HG03342 (cell line): ENCODE measurements at regions not wholly inside any gene's neighbourhood (a gene's known extent, or its start where the extent isn't known, plus 50 kb on each side); places are given as distances from the start of the nearest gene placed in this dataset.
"Not testable (repeated sequence)": the region's sequence is repeated elsewhere in the genome, so short reads cannot be mapped to it uniquely, and the experiment has no call there.

Experiments
- ATAC-seq: cut with Tn5 transposase; IDR thresholded peaks from one replicate; pipeline ENCODE4 v1.9.1; 2021; ENCODE audit warnings: mild to moderate bottlenecking, moderate library complexity; ENCODE audit not compliant: unreplicated experiment

DNA sequence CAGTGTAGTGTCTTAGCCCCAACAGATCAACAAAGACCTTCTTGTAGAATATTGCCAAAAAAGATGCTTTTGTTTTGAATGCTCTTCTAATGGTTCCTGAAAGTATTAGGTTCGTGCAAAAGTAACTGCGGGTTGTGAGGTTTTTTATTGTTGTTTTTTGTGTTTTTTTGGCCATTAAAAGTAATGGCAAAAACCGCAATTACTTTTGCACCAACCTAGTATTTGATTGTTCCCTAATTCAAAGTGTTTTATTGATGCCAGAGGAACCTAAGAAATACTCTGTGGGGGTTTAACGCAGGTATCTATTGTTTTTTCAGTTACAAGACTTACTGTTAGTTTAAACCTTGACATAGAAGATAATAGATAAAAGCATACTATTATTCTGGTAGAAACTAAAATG lies 150.8 kb upstream of the DAAM1 start:
- no peak for ATAC-seq

DNA sequence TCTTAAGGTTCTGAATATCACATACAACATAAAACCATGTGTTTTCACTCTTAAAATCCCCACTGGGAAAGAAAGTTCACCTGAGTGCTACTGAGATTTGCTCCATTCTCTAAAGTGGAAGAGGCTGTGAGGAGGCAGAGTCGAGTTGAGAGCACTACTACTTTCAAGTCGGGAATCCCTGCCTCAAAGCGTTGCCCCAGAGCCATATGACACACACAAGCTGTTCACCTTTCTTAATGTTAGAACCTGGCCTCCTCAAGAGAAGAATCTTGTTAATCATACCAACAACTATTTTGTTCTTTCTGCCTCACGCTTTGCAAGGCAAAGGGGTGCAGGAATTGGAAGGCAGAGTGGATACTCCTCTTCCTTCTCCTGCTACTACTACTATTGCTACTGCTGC lies 149.7 kb upstream of the DAAM1 start:
- ATAC-seq: no peak

DNA sequence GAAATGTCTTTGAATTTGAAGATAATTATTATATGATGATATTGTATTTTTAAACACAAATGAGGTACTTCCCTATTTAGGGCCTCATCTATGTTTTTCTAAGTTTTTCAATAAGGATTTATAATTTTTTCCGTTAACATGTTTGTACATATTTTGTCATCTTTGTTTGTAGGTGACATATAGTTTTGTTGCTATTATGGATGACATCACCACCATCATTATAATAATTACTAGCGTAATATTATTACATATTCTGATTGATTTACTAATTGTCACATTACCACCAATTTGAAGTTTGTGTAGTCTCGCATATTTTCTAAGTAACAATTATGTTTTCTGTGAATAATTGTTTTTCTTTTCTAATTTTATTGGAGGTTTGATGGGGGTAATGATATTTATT lies 147.2 kb upstream of the DAAM1 start:
- ATAC-seq: no peak

DNA sequence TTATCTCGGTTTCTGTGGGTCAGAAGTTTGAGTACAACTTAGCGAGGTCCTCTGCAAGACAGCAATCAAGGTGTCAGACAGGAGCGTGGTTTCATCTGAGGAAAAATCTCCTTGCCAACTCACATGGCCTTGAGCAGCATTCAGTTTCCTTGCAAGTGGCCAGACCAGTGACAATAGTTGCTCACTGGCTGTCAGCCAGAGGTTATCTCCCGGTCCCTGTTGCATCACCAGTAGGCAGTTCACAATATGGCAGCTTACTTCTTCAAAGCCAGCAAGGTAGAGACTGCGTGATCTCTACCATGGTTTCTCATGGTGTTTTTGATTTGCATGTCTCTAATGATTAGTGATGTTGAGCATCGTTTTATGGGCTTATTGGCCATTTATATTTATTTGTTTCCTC lies 143.8 kb upstream of the DAAM1 start:
- no peak for ATAC-seq

DNA sequence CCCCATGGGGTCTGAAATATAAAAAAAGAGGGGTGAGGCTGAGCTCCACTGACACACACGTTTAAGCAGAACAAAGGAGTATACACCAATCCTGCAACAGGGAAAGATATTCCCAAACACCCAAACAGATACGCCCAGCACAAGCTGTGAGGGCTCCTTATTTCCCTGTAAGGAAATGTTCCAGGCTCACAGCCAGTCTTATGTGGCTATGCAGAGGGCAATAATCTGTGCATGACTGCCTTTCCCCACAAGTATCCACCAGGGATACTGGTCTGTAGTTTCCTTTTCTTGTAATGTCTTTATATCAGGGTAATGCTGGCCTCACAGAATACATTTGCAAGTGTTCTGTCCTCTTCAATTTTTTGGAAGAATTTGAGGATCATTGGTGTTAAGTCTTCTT lies 141.7 kb upstream of the DAAM1 start:
- no peak for ATAC-seq

DNA sequence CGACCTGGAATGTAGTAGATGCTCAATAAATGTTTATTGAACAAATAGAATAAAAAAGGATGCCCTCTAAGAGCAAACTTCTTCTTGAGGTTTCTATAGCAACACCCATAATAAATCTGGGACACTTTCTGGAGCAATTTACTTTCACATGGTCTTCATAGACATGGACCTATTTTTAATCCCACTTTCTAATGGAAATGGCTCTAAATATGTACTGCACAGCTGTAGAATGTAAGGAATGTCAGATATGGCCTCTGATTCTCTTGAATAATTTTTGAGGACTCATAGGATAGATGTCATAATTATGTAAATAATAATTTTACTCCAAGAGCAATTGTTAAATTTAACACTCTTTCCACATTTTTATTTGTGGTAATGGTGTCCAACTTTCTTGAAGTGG lies 133.5 kb upstream of the DAAM1 start:
- ATAC-seq: no peak

DNA sequence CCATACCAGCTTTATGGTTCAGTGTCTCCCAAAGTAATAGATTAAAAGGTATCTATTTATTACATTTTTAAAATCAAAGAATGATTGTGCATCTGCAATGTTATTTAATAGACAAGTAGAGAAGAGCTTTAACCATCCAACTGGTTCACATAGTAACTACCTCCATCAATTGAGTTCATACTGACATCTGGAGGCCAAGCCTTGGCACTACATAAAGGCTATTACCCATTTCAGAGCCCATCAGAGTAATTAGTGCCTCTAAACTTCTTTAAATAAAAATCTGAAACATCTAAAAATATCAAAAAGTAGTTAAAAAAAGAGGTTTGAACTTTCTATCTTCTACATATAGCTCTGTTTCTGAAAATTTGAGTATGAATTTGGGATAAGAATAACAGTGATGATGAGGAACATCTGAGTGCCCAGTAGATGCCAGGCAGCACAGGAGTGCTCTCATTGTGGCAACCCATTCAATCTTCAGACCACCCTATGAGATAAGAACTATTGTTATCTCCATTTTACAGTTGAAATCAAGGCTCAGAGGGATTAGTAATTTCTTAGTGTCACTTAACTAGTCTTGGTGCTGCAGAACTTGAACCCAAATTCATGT lies 132.9 kb upstream of the DAAM1 start:
- ATAC-seq: peak; percentile 84

DNA sequence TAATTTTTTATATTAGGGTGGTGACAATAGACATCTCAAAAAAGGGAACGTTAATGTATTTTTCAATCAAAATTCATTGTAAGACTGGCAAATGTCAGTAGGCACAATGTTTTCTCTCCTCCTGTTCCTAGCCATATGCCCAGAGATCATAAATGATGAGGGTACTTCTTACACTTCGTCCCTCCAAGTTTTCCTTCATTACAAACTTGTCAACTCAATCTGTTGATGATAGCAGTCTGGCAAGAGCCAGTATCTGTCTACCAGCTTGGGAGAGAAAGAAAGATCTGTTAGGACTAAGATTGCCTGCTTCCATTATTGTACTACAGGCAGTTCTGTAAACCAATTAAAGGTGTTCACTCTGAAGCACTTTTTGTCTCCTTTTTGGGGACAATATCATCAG lies 130.9 kb upstream of the DAAM1 start:
- ATAC-seq: no peak

DNA sequence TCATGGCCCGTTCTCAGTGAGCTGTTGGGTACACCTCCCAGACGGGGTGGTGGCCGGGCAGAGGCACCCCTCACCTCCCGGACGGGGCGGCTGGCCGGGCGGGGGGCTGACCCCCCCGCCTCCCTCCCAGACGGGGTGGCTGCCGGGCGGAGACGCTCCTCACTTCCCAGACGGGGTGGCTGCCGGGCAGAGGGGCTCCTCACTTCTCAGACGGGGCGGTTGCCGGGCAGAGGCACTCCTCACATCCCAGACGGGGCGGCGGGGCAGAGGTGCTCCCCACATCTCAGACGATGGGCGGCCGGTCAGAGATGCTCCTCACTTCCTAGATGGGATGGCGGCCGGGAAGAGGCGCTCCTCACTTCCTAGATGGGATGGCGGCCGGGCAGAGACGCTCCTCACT lies 129.7 kb upstream of the DAAM1 start:
- not testable (repeated sequence) for ATAC-seq

DNA sequence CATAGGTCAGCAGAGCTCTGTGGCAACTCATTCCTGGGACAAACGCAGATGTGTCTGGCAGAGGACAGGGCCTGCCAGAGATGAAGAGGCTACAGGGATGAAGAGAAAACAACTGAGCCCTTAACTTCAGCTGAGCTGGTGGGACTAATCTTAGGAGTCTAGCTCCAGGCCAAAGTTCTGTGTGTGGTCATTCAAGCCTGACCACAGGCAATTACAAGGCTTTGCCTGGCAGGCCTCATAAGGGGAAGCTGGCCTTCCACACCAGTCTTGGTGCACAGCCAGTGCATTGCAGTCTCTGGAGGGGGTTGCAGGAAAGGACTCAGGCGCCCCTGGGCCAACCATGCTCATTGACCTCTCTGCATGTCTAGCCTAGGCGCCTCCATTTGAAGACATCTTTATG lies 127.6 kb upstream of the DAAM1 start:
- ATAC-seq: no peak

DNA sequence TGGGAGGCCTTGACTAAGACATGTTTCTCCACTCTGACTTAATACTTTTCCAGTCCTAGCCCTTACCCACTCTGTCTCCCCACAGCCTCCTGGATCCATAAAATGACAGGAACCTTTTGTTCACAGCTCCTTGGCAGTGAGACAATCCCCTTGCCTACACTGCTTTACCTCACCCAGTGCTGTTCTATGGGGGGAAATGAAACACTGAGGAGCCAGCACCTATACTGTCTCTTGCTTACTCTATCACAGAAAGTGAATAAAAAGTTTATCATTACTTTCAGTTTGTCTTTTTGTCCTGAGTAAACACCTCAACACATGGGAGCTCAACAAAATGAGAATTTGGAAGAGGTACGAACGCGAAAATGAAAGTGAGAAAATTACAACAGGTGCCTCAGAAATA lies 127.2 kb upstream of the DAAM1 start:
- no peak for ATAC-seq

DNA sequence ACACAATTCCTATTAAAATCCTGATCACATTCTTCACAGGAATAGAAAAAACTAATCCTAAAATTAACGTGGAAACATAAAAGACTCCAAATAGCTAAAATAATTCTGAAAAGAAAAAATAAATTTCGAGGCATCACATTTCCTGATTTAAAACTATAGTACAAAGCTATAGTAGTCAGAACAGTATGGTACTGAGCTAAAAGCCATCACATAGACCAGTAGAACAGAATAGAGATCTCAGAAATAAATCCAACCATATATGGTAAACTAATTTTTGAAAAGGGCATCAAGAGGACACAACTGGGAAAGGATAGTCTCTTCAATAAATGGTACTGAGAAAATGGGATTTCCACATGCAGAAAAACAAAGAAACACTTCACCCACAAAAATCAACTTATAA lies 125.2 kb upstream of the DAAM1 start:
- ATAC-seq: no peak

DNA sequence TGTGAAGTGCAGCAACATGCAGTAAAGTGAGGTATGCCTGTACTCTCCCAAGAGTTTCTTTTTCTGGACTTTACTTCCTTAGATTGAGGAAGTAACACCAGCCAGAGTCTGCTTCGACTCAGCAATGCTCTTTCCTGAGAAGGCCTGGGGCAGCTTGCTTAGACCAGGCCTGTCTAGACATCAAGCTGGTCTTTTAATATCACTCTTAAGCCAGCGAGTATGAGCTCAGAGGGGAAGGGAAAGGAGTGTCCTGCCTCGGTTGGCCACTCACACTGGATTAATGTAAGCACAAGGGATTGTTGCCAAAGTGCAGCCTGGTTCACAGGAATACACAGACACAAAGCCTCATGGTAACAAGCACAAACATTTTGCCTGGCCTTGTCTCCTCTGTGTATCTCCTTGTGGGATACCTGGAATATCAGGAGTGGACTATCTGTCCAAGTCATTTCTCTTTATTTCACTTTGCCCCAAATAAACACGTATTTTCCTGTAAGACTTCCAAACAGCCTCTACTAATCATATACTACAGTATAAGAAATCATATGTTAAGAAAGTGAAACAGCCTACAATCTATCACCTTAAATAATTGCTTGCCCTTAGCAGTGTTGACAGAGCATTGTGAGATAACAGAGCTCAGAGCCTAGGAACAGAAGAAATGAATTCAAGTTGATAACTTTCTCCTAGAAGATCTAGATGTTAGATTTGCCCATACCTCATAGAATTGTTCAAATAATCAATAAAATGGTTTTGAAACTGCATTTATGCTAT lies 121.2 kb upstream of the DAAM1 start:
- ATAC-seq: no peak

DNA sequence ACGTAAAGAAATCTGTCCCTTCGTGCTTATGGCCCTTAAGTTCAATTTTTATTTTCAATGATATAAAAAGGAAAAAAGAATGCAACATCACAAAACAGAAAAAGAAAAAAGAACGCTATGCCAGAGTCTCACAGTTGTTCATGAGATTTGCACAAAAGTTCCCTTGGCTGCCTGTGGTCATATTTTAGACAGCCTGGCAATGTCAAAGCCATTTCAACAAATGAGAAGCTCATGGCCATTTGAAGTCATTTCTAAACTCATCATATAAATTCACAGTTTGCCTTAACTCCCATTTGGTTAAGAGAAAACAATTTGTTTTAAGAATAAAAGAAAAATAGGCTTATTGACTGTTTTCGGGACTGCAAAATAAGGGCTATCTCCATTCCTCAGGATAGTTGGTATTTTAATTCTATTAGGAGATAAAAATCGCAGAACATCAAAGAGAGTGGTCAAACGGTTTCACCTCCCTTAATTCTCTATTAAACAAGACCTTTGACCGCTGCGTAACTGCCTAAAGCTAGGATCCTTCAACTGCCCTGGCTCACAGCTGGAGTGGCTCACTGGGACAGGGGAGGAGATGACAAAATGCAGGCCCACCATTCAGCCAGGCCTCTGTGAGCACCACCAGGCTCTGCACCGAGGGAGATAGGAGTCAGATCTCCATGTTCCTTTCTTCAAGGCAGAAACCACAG lies 119.2 kb upstream of the DAAM1 start:
- ATAC-seq: no peak

DNA sequence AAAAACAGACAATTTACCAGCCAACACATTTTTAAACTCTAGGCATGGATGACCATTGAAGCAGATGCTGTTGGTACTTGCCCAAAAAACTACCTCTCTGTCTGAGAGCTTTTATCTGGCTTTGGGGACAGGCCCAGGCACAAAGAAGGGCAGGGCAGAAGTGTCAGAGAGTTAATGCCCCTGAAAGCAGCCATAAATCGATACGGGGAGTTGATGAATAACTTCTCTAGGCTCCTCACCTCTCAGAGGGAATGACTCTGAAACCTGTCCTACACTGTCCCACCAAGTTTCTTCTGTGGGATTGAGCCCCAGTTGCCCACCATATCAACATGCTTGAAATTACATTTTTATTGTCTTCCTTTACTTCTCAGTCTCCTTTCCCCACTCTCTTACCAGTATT lies 113.0 kb upstream of the DAAM1 start:
- no peak for ATAC-seq

DNA sequence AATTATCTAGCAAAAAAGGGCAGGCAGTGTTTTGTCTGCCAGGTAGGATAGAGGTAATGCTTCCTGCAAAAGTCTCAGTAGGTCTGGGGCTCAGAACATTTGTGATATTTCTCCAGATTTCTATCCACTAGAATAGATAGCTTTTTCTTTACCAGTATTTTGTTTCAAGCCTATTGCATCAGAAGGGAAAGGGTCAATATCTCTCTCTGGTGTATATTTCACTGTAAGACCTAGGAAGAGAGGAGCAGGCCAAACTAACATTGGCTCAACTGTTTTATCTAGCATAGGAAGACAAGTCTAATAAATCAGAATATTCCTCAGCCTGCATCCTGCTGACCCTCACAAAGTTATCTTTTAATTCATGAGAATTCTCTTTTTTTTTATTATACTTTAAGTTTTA lies 106.7 kb upstream of the DAAM1 start:
- ATAC-seq: no peak

DNA sequence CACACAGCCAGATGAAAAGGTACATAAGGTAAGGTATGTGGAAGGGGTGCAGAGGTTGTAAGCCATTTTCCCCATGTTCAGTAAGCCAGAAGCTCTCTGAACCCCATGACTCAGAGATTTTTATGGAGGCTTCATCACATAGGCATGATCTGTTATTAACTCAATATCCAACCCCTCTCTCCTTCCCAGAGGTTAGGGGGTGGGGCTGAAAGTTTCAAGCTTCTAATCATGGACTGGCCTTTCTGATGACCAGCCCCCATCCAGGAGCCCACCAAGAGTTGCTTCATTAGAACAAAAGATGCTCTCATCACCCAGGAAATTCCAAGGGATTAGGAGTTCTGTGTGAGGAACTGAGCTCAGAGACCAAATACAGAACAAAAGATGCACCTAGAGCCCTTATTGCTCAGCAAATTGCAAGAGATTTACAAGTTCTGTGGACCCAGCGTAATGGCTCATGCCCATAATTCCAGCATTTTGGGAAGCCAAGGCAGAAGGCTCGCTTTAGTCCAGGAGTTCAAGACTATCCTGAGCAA lies 103.2 kb upstream of the DAAM1 start:
- no peak for ATAC-seq

DNA sequence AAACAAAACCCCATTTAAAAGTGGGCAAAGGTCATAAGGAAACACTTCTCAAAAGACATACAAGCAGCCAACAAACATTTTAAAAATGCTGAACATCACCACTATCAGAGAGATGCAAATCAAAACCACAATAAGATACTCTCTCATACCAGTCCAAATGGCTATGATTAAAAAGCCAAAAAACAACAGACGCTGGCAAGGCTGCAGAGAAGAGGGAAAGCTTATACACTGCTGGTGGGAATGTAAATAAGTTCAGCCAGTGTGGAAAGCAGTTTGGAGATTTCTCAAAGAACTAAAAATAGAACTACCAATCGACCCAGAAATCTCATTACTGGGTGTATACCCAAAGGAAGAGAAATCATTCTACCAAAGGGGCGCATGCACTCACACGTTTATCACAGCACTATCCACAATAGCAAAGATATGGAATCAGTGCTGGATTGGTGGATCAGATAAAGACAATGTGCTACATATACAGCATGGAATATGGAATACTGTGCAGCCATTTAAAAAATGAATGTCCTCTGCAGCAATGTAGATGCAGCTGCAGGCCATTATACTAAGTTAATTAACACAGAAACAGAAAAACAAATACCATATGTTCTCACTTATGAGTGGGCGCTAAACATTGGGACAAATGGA lies 102.1 kb upstream of the DAAM1 start:
- no peak for ATAC-seq

DNA sequence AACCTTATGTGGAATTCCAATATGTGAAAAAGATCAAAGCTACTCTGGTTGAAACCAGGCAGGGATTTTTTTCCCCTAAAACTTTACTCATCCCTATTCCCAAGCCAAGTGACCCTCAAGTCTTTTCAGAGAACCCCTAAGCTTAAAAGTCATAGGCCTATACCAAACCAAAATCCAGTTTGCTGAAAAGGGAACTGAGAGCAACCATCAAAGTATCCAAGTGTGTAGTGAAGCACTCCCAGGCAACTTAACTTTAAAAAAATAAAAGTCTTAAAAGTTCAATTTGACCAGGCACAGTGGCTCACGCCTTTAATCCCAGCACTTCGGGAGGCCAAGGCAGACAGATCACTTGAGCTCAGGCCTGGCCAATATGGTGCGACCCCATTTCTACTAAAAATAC lies 101.2 kb upstream of the DAAM1 start:
- no peak for ATAC-seq

DNA sequence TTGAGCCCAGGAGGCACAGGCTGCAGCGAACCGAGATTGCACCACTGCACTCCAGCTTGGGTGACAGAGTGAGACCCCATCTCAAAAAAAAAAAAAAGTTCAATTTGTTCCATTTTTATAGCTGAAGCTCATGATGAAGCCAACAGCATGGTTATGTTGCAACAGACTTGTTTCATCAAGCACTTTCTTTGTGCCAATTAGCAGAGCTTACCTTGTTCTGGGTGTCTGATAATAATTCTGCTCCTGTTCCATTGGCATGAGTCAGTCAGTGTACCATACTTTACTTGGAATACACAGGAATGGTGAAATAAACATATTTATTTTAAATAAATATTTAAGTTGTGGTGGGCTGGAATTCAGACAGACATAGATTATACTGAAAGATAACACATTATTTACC lies 100.8 kb upstream of the DAAM1 start:
- no peak for ATAC-seq

DNA sequence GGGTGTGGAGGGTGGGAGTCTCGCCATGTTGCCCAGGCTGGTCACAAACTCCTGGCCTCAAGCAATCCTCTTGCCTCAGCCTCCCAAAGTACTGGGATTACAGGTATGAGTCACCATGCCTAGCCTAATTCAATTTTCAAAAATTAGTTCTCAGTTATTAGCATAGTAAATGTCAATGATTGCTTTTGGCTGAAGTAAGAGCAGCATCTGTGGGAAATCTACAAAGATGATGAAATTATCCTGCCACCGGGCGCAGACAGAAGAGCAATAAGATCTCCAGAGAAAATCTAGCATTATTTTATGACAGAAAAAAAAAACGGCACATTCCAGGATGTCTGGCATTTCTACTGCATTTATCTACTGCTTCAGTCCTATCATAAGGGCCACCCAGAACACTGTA lies 97.9 kb upstream of the DAAM1 start:
- ATAC-seq: no peak

DNA sequence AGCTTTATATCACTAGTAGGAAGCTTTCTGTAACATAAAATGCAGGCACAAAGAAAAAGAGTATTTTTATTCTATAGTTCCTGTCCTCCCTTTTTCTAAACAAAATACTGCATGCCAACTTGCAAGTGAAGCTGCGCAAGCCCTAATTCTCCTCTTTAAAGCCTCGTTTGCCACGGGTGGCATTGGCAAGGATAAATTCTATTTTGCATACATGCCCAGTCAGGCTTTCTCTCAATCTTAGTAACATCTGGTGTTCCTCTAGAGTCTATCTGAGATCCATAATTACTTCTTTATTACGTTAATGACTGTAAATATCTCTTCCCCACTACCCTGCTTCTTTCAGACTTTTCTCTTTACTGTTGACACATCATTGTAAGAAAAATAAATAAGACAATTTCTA lies 97.1 kb upstream of the DAAM1 start:
- no peak for ATAC-seq
